ENCODE measurements at regions not wholly inside any gene's neighbourhood (a gene's known extent, or its start where the extent isn't known, plus 50 kb on each side); places are given as distances from the start of the nearest gene placed in this dataset.

GRCh38 chr2:118686346-118686745 lies 161.1 kb downstream of the EN1 start:
- DNase-seq (ENCODE audit: low read depth): no peak
- no peak for TF ChIP-seq CTCF (IDR thresholded peaks at IDR 0.05; ENCODE audit: low read length, missing control alignments)
- no peak overlapping the region for H3K4me3 ChIP-seq (replicated peaks; ENCODE audit: low read depth, low read length)

- H3K4me3 ChIP-seq (replicated peaks; ENCODE audit: low read depth, low read length): no peak overlapping the region
- TF ChIP-seq CTCF (IDR thresholded peaks at IDR 0.05; ENCODE audit: low read length, missing control alignments): no peak
- DNase-seq (ENCODE audit: low read depth): no peak
Measured at GRCh38 chr2:118683460-118683859, 164.0 kb downstream of the EN1 start.

GRCh38 chr2:118678985-118679384 lies 168.5 kb downstream of the EN1 start:
- no peak for DNase-seq (ENCODE audit: low read depth)
- no peak for TF ChIP-seq CTCF (IDR thresholded peaks at IDR 0.05; ENCODE audit: low read length, missing control alignments)
- H3K4me3 ChIP-seq (replicated peaks; ENCODE audit: low read depth, low read length): no peak overlapping the region

GRCh38 chr2:118677546-118677945 lies 169.9 kb downstream of the EN1 start:
- no peak overlapping the region for H3K4me3 ChIP-seq (replicated peaks; ENCODE audit: low read depth, low read length)
- DNase-seq (ENCODE audit: low read depth): no peak
- no peak for TF ChIP-seq CTCF (IDR thresholded peaks at IDR 0.05; ENCODE audit: low read length, missing control alignments)

- no peak for TF ChIP-seq CTCF (IDR thresholded peaks at IDR 0.05; ENCODE audit: low read length, missing control alignments)
- no peak for DNase-seq (ENCODE audit: low read depth)
- H3K4me3 ChIP-seq (replicated peaks; ENCODE audit: low read depth, low read length): no peak overlapping the region
Measured at GRCh38 chr2:118675531-118675930, 171.9 kb downstream of the EN1 start.

GRCh38 chr2:118672571-118673158 lies 174.8 kb downstream of the EN1 start:
- DNase-seq (ENCODE audit: low read depth): peak; percentile 20
- H3K4me3 ChIP-seq (replicated peaks; ENCODE audit: low read depth, low read length): no peak overlapping the region
- TF ChIP-seq CTCF (IDR thresholded peaks at IDR 0.05; ENCODE audit: low read length, missing control alignments): no peak

GRCh38 chr2:118671701-118672454 lies 175.6 kb downstream of the EN1 start:
- no peak for TF ChIP-seq CTCF (IDR thresholded peaks at IDR 0.05; ENCODE audit: low read length, missing control alignments)
- DNase-seq (ENCODE audit: low read depth): no peak

More at GRCh38 chr2:118671701-118672454, 175.6 kb downstream of the EN1 start:
- H3K4me3 ChIP-seq (replicated peaks; ENCODE audit: low read depth, low read length): no peak overlapping the region

All from fibroblast of pulmonary artery (primary cell).